Heart right ventricle (tissue), 16 donors: ENCODE measurements at regions not wholly inside any gene's neighbourhood (a gene's known extent, or its start where the extent isn't known, plus 50 kb on each side); places are given as distances from the start of the nearest gene placed in this dataset.

Experiments used
- ATAC-seq, 8 donors: fragments of 200-7000 bp; cut with Tn5 transposase; one replicate each; pipeline ENCODE4 v1.9.1; 2020; ENCODE audit warnings: mild to moderate bottlenecking in 8 of 8, moderate library complexity in 8 of 8, moderate number of reproducible peaks in 1 of 8
- DNase-seq, 2 donors: peaks; one replicate each; pipeline ENCODE4 v3.0.0-alpha.2; 2020
- H3K27ac ChIP-seq, 10 donors: fragments of 200-600 bp; sonication (generic) in 2 of 10; one replicate each; pipeline versions ENCODE4 v1.5.0 to v1.8.0; 2020 to 2022; ENCODE audit warnings: mild to moderate bottlenecking in 3 of 10
- H3K27me3 ChIP-seq, 7 donors: fragments of 200-600 bp; one replicate each; pipeline ENCODE4 v1.8.0; 2021 to 2022; ENCODE audit warnings: mild to moderate bottlenecking in 2 of 7
- H3K36me3 ChIP-seq, 9 donors: fragments of 200-600 bp; sonication (generic) in 1 of 9; one replicate each; pipeline versions ENCODE4 v1.5.0 to v1.8.0; 2020 to 2022; ENCODE audit warnings: mild to moderate bottlenecking in 2 of 9
- H3K4me1 ChIP-seq, 9 donors: fragments of 200-600 bp; sonication (generic) in 1 of 9; one replicate each; pipeline versions ENCODE4 v1.5.0 to v1.8.0; 2020 to 2022; ENCODE audit warnings: mild to moderate bottlenecking in 4 of 9
- H3K4me3 ChIP-seq, 10 donors: fragments of 200-600 bp; sonication (generic) in 2 of 10; one replicate each; pipeline versions ENCODE4 v1.5.0 to v1.8.0; 2020 to 2022; ENCODE audit warnings: mild to moderate bottlenecking in 7 of 10, moderate library complexity in 2 of 10
- H3K9me3 ChIP-seq, 11 donors: fragments of 200-600 bp in 10 of 11; sonication (generic) in 2 of 11; one replicate each; pipeline versions ENCODE4 v1.5.0 to v1.8.0; 2013 to 2022; ENCODE audit warnings: mild to moderate bottlenecking in 2 of 11, control low read depth in 1 of 11, moderate library complexity in 1 of 11
- WGBS, 2 donors: extraction: QIAGEN DNeasy Blood & Tissue Kit; methylation state at CpG; one replicate each; pipeline ENCODE4 v1.1.7; 2013; ENCODE audit warnings: inconsistent platforms in 1 of 2; 5-methylcytosine and 5-hydroxymethylcytosine counted together
- intact Hi-C, 10 donors: fragments of 100-400 bp; cut with DNase I; formaldehyde crosslinking; loops; one replicate each; pipeline versions ENCODE4 v1.11.1 to v1.14.2; 2022
- TF ChIP-seq, protein P1 (sequence below), 9 donors: fragments of 200-600 bp; sonication (generic) in 2 of 9; IDR thresholded peaks; one replicate each; pipeline versions ENCODE4 v1.5.0 to v1.8.0; 2021 to 2022; ENCODE audit warnings: antibody characterized with exemption in 9 of 9, mild to moderate bottlenecking in 5 of 9, moderate library complexity in 1 of 9
- donor health status: Arrhythmogenic right ventricular cardiomyopathy.
- donor health status: ischemic (EF 13 %, LVEDD 7.1; RV severe dilation, severe dysfunction).
- donor health status: healthy with polysubstance abuse.
- donor health status: DM: no; HTN: yes; CAD: no.
- donor health status: DM: no; HTN: no; CAD: no.
- donor health status: ischemic (EF 25% LVEDD 6.9; RV normal size, moderate dysfunction).
- donor health status: ischemic (EF 25% LVEDD 5.7; RV mildly dilated, moderate dysfunction).
- donor health status: healthy.
- donor health status: DM: yes; HTN: yes; CAD: no.
- donor health status: Ischemic cardiomyopathy.
- donor health status: ischemic (EF 35%, LVEDD 5.7; RV mildly dilated, moderate dysfunction).
- donor health status: nonischemic (EF 11% LVEDD 7.7; RV severe dilation, severe dysfunction).
- donor health status: DM: yes; HTN: yes; CAD: no.
- donor health status: PGD.
- donor health status: ischemic (EF 29% LVEDD 5.4; RV normal size, mild dysfunction).
- donor health status: nonischemic (EF 23%, LVEDD 6.1; RV moderate dilation, normal function).

DNA sequence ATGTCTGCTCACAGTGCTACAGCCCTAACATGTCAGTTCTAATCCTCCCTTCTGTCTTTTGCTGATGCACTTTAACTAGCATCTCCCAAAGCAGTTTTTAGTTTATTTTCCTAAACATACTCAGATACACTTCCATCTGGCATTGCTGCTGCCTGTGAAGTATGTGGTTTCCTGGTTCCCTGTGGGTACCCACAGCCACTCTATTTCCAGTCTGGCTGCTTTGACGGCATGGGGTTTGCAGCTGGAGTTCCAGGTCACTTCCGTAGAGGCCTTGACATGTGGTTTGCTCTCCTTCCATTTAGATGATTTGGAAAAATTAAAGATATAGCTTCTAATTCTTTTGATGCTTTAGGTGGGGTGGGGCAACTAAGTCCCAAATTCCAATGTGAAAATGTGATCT is 375.5 kb downstream of the PCDH20 start:
- H3K4me3 ChIP-seq, result no peak overlapping the region
- 71 to 83% methylated on average over 2 of the region's 2 CpGs for WGBS, 2 donors
- DNase-seq (no peak), ATAC-seq (no peak)
- intact Hi-C loops, result no loop called here
- peaks cover 0 to 4% (median 0%) of the 10 kb centered on the region in 9 donors for H3K4me1 ChIP-seq
- TF ChIP-seq, protein P1, sequence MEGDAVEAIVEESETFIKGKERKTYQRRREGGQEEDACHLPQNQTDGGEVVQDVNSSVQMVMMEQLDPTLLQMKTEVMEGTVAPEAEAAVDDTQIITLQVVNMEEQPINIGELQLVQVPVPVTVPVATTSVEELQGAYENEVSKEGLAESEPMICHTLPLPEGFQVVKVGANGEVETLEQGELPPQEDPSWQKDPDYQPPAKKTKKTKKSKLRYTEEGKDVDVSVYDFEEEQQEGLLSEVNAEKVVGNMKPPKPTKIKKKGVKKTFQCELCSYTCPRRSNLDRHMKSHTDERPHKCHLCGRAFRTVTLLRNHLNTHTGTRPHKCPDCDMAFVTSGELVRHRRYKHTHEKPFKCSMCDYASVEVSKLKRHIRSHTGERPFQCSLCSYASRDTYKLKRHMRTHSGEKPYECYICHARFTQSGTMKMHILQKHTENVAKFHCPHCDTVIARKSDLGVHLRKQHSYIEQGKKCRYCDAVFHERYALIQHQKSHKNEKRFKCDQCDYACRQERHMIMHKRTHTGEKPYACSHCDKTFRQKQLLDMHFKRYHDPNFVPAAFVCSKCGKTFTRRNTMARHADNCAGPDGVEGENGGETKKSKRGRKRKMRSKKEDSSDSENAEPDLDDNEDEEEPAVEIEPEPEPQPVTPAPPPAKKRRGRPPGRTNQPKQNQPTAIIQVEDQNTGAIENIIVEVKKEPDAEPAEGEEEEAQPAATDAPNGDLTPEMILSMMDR (IDR thresholded peaks at IDR 0.05), result no peak
- H3K9me3 ChIP-seq, result no peaks in the 10 kb centered on the region
- H3K36me3 ChIP-seq, result no peaks in the 10 kb centered on the region
- H3K27ac ChIP-seq, result no peak overlapping the region
- no peaks in the 10 kb centered on the region for H3K27me3 ChIP-seq

DNA sequence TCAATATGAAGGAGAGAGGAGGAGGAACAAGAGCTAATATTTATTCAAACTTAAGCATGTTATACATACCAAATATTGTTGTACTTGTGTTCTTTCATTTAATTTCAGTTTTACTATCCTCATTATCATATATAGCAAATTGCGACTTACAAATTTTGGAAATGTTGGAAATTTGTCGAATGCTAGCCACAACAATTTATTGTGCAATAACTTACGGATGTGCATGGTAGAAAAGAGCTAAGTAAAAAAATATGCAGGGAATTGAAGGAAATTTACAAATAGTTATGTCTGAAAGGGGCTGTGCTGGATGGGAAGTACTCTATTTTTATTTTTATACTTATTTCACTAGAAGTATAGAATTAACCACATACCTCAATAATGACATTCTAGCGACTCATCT is 376.3 kb downstream of the PCDH20 start:
- Histone ChIP-seq H3K27ac (no peak overlapping the region), H3K27me3 (no peaks in the 10 kb centered on the region), H3K4me3 (no peak overlapping the region), H3K4me1 (no peaks in the 10 kb centered on the region), H3K9me3 (no peaks in the 10 kb centered on the region), H3K36me3 (no peaks in the 10 kb centered on the region)
- TF ChIP-seq, protein P1 (IDR thresholded peaks at IDR 0.05), result no peak
- DNase-seq (no peak), ATAC-seq (no peak)
- WGBS, 2 donors, result 89 to 91% methylated on average over 4 of the region's 4 CpGs
- intact Hi-C loops, result no loop called here

DNA sequence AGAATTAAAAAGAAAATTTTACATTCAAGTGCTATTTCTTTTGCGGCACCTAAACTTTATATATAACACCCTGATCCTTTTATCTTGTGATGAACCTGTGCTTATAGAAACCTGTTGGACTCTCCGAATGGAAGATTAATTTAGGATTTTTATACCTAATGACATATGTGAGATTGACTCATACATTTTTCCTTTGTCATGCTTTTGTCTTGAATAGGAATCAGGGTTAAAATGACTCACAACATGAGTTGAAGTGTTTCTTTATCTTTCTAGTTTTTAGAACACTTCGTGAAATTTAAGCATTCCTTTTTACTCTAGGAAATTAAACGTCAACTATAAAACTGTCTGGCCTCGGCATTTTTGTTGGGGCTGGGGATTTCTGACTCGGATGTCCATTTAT is 378.9 kb downstream of the PCDH20 start:
- DNase-seq (no peak), ATAC-seq (no peak)
- Histone ChIP-seq H3K27ac (no peak overlapping the region), H3K4me1 (no peaks in the 10 kb centered on the region), H3K9me3 (no peaks in the 10 kb centered on the region), H3K27me3 (no peaks in the 10 kb centered on the region), H3K4me3 (no peak overlapping the region), H3K36me3 (no peaks in the 10 kb centered on the region)
- intact Hi-C loops, result no loop called here
- WGBS, 2 donors, result 79 to 87% methylated on average over 6 of the region's 6 CpGs
- TF ChIP-seq, protein P1 (IDR thresholded peaks at IDR 0.05), result no peak

- no peaks in the 10 kb centered on the region for H3K9me3 ChIP-seq
- no peak overlapping the region for H3K4me3 ChIP-seq
- H3K27me3 ChIP-seq, result no peaks in the 10 kb centered on the region
- no peak for ATAC-seq
- no peak overlapping the region for H3K27ac ChIP-seq
- H3K4me1 ChIP-seq, result no peaks in the 10 kb centered on the region
- TF ChIP-seq, protein P1 (IDR thresholded peaks at IDR 0.05), result no peak
- intact Hi-C loops, result no loop called here
- H3K36me3 ChIP-seq, result no peaks in the 10 kb centered on the region
- no peak for DNase-seq
Observed at GRCh38 chr13:61030445-61030844, 385.2 kb downstream of the PCDH20 start.

DNA sequence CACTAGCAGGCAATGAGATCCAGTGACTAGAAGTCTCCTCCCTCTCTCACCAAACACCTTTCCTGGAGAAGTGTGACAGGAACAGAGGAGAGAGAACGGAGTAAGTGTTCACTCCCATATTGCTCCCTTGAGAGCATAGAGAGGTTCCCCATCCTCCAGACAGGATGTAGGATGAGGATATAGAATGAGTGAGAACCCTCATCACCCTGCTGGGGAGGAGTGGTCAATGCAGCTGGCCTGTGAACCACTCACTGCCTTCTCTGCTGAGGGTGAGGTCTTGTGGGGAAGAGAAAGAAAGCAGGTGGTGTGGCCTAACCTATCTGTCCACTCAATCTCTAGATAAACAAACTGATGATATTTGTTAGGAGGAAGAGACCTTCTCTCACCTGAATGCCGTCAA is 386.6 kb downstream of the PCDH20 start:
- Histone ChIP-seq H3K36me3 (no peaks in the 10 kb centered on the region), H3K27ac (no peak overlapping the region), H3K9me3 (no peaks in the 10 kb centered on the region), H3K27me3 (no peaks in the 10 kb centered on the region), H3K4me3 (no peak overlapping the region), H3K4me1 (no peaks in the 10 kb centered on the region)
- no peak for DNase-seq
- intact Hi-C loops, result no loop called here
- 67 to 74% methylated on average over 2 of the region's 2 CpGs for WGBS, 2 donors
- ATAC-seq, result no peak
- TF ChIP-seq, protein P1 (IDR thresholded peaks at IDR 0.05), result no peak
